ENCODE measurements at regions not wholly inside any gene's neighbourhood (a gene's known extent, or its start where the extent isn't known, plus 50 kb on each side); places are given as distances from the start of the nearest gene placed in this dataset.
"Not testable (repeated sequence)": the region's sequence is repeated elsewhere in the genome, so short reads cannot be mapped to it uniquely, and the experiment has no call there.

- DNase-seq (ENCODE audit: low read depth in 2 of 2), result no peak
Measured at GRCh38 chr6:110558575-110558974, 82.2 kb upstream of the SLC22A16 start.

GRCh38 chr6:110557199-110557598 lies 80.8 kb upstream of the SLC22A16 start:
- no peak for DNase-seq (ENCODE audit: low read depth in 2 of 2)

- no peak for DNase-seq (ENCODE audit: low read depth in 2 of 2)
Measured at GRCh38 chr6:110556317-110557110, 80.1 kb upstream of the SLC22A16 start.

- DNase-seq (ENCODE audit: low read depth in 2 of 2), result no peak
Measured at GRCh38 chr6:110554966-110555460, 78.6 kb upstream of the SLC22A16 start.

- no peak for DNase-seq (ENCODE audit: low read depth in 2 of 2)
Measured at GRCh38 chr6:110554441-110554840, 78.0 kb upstream of the SLC22A16 start.

GRCh38 chr6:110552901-110553641 lies 76.7 kb upstream of the SLC22A16 start:
- no peak for DNase-seq (ENCODE audit: low read depth in 2 of 2)

- DNase-seq (ENCODE audit: low read depth in 2 of 2), result no peak
Measured at GRCh38 chr6:110552076-110552475, 75.7 kb upstream of the SLC22A16 start.

- no peak for DNase-seq (ENCODE audit: low read depth in 2 of 2)
Measured at GRCh38 chr6:110551088-110551487, 74.7 kb upstream of the SLC22A16 start.

GRCh38 chr6:110550353-110550752 lies 73.9 kb upstream of the SLC22A16 start:
- no peak for DNase-seq (ENCODE audit: low read depth in 2 of 2)

GRCh38 chr6:110549277-110549676 lies 72.9 kb upstream of the SLC22A16 start:
- no peak for DNase-seq (ENCODE audit: low read depth in 2 of 2)

- no peak for DNase-seq (ENCODE audit: low read depth in 2 of 2)
Measured at GRCh38 chr6:110548110-110548847, 71.9 kb upstream of the SLC22A16 start.

- no peak for DNase-seq (ENCODE audit: low read depth in 2 of 2)
Measured at GRCh38 chr6:110547266-110547964, 71.0 kb upstream of the SLC22A16 start.

- no peak for DNase-seq (ENCODE audit: low read depth in 2 of 2)
Measured at GRCh38 chr6:110545081-110545872, 68.9 kb upstream of the SLC22A16 start.

- DNase-seq (ENCODE audit: low read depth in 2 of 2), result no peak
Measured at GRCh38 chr6:110544472-110544871, 68.1 kb upstream of the SLC22A16 start.

- no peak for DNase-seq (ENCODE audit: low read depth in 2 of 2)
Measured at GRCh38 chr6:110543106-110543505, 66.7 kb upstream of the SLC22A16 start.

- no peak for DNase-seq (ENCODE audit: low read depth in 2 of 2)
Measured at GRCh38 chr6:110542311-110543024, 66.1 kb upstream of the SLC22A16 start.

- DNase-seq (ENCODE audit: low read depth in 2 of 2), result no peak
Measured at GRCh38 chr6:110541701-110542309, 65.4 kb upstream of the SLC22A16 start.

GRCh38 chr6:110539277-110540019 lies 63.0 kb upstream of the SLC22A16 start:
- not testable (repeated sequence) for DNase-seq (ENCODE audit: low read depth in 2 of 2)
